EH (cell line): ENCODE measurements at regions not wholly inside any gene's neighbourhood (a gene's known extent, or its start where the extent isn't known, plus 50 kb on each side); places are given as distances from the start of the nearest gene placed in this dataset.
"Not testable (repeated sequence)": the region's sequence is repeated elsewhere in the genome, so short reads cannot be mapped to it uniquely, and the experiment has no call there.

Source experiments
- DNase-seq: peaks from one replicate; pipeline ENCODE4 v3.0.0-alpha.2; 2015; ENCODE audit warnings: low read depth

GRCh38 chr3:177457204-177457603 is 259.9 kb upstream of the TBL1XR1 start:
- DNase-seq: not testable (repeated sequence)

DNA sequence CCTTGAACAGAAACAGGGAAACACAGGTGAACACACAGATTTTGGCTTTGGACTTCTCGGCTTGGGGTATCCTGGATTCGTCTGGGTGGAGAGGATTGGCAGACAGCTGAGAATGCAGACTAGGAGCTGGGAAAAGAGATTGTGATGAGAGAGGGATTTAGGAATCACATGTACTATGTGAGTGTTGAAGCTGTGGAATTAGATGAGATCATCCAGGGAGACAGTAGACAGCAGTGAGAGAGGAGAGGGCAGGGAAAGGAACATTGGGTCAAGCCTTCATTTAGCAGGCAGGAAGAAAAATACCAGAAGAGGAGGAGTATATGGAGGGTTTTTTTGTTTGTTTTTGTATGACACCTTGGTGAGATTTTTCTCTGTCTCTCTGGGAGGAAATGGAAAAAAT is 262.1 kb upstream of the TBL1XR1 start:
- peak; percentile 82 for DNase-seq

DNA sequence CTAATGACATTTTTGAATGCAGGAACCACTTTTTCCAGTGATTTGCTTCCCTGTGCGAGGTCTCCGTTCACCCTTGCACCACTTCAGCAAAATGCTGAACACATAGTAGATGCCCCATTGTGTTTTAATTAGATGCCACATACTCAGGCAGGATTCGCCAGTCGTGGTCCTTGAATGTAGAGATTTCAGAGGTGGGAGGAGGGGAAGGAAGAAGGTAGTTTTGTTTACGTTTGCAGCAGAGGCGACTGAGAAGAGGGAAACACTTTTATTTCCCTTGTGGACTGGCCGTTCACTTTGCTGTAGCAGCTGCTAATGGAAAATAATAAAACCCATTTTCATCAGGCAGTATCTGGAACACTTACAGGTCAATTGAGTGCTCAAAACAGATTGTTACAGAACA is 262.8 kb upstream of the TBL1XR1 start:
- DNase-seq: no peak

DNA sequence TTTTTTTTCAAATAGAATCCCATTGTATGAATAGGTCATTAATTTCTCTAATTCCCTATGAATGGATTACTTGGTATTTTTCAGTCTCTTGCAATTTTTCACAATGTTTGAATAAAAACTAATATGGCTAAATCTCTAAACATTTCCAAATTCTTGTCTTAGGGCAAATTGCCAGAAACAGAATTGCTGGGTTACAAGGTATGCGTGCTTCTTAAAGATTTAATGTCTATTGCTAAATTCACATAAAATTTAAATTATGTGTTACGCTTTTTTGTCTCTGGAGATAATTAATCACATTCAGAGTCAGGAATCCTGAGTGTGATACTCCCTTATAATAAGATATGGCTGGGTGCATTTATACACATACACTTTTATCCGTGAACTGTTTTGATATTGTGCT is 264.5 kb upstream of the TBL1XR1 start:
- DNase-seq: no peak

- DNase-seq: not testable (repeated sequence)
Measured at GRCh38 chr3:177463341-177463740, 266.1 kb upstream of the TBL1XR1 start.

DNA sequence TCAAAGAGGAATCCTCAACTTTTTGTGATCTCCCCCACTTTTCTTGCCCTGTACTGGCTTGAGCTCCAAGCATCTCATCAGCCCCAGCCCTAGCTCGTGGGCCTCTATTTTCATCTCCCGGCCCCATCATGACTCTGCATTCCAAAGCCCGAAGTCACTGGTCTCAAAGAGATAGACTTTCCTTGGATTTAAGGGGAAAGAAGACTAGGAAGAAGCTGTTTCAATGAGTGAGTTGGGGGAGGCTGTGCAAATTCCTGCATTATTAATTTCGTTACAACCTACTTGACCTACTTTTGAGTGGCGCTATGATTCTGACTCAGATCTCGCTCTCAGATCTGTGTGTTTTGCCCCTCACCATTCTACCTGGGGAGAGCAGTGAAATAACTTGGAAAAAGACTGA is 266.6 kb upstream of the TBL1XR1 start:
- DNase-seq: peak; percentile 86

GRCh38 chr3:177464392-177465256 is 267.3 kb upstream of the TBL1XR1 start:
- DNase-seq: no peak

DNA sequence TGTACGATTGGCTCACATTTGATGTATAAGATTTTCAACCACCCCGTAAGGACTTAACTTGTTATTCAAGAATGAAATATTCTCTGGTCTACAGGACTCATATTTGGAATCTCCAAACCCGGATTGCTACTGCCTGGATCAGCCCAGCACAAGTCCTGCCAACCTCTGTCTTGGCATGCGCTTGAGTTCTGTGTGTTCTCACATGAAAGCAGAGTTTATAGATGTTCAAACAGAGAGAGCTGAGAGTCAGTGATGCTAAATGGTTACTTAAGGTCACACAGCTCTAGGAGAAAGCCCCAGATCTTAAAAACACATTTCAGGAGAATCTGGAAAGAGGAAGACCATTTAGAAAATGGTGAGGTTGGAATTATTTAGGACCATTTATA is 268.0 kb upstream of the TBL1XR1 start:
- DNase-seq: no peak

GRCh38 chr3:177466074-177466473 is 268.8 kb upstream of the TBL1XR1 start:
- peak; percentile 59 for DNase-seq

- not testable (repeated sequence) for DNase-seq
Measured at GRCh38 chr3:177466622-177467021, 269.3 kb upstream of the TBL1XR1 start.

DNA sequence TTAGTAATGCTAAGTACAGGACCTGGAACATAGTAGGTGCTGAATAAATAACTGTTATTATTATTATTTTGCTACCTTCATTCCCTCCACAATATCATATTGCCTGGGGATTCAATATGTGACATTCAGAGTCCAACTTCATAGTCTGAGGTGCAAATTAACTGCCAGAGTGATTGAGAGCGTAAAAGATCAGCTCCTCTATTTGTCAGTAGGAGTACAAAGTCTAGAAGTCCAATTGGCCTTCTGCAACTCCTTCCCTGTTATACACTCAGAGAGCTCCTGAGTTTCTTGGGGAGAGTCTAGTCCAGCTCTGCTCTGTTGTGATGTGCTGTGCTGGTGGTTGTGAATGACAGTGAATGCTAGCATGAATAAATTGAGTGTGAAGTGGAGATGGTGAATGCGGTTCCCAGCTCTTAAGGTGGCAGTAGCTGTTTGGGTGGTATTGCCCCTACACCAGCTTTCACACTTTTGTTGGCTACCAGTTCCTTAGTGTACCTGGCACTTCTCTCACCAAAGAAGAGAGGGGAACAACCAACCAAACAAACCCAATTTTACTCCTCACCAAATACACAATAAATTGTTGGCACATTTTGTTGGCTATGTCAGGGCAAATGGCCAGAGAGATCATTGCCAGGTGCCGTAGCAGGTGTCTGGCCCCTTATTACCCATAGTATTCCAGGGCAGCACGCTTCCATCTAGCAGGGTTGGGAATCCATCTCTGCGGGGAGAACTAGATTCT is 270.1 kb upstream of the TBL1XR1 start:
- no peak for DNase-seq

DNA sequence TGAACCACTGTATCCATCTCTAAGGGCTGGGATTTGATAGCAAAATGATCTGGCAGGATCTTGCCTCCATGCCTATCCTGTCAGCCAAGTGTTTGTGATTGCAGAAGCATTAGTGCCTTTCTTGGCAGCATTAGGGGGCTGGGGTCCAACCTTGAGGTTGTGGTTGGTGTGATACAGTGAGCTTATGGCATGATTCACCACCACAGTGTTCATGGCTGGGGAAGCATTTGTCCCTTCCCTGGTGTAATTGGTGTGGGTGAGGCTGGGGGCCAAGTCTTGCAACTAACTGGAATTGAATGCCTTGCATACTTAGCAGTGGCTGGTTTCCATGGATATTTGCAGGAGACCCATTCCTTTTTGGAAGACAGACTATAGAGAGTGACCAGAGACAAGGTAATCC is 271.0 kb upstream of the TBL1XR1 start:
- peak; percentile 98 for DNase-seq

GRCh38 chr3:177468816-177469215 is 271.5 kb upstream of the TBL1XR1 start:
- peak; percentile 58 for DNase-seq

GRCh38 chr3:177469216-177469615 is 271.9 kb upstream of the TBL1XR1 start:
- peak; percentile 16 for DNase-seq

- DNase-seq: peak; percentile 88
Measured at GRCh38 chr3:177470197-177470941, 273.1 kb upstream of the TBL1XR1 start.

- no peak for DNase-seq
Measured at GRCh38 chr3:177471733-177472480, 274.6 kb upstream of the TBL1XR1 start.

DNA sequence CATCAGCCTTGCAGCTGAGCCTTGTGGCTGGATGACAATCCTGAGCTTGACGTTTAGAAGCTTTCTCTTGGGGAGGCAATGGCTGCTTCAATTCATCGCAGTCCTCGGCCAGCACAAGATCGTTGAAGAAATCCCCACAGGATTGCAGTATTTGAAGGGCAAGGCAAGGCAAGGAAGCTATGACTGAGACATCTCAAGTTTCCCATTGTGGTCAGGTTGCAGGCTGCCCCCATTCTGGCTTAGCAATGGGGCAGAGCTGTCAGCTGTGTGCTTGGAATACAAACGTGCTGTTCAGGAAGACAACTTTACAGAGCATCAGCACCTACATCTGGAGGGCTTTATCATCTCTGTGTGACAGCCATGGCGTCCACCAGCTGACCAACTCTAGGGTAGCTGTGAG is 275.9 kb upstream of the TBL1XR1 start:
- no peak for DNase-seq

GRCh38 chr3:177473903-177474302 is 276.6 kb upstream of the TBL1XR1 start:
- DNase-seq: no peak

DNA sequence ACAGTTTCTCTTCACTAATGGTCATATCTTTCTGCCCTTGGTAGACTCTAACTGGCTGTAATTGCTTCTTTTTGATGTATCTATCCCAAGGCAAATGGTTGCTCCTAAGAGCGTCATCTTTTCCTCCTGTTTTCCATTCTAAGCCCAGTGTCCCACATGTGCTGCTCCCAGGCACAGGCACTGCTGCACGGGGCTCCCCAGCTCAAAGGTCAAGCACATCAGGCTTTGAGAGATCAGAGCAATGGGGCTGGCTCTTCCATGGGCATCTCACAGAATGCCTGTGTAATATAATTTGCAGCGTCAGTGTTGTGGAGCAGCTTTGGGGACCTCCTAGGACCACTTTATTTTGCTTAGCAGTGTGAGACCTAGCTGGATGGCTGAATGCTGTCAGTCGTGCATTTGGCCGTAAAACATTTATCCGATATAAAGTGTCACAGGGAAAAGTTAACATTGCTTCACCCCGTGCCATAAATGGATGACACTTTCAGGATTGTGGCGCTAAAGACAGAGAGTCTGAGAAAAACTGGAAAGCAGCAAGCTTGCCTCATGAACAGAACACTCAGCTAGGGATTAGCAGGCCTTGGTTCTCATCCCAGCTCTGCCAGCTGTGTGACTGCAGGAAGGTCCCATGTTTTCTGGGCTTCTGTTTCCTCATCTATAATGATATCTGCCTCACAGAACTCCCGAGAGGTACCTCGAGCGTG is 277.5 kb upstream of the TBL1XR1 start:
- DNase-seq: no peak

- no peak for DNase-seq
Measured at GRCh38 chr3:177475356-177475665, 278.0 kb upstream of the TBL1XR1 start.

DNA sequence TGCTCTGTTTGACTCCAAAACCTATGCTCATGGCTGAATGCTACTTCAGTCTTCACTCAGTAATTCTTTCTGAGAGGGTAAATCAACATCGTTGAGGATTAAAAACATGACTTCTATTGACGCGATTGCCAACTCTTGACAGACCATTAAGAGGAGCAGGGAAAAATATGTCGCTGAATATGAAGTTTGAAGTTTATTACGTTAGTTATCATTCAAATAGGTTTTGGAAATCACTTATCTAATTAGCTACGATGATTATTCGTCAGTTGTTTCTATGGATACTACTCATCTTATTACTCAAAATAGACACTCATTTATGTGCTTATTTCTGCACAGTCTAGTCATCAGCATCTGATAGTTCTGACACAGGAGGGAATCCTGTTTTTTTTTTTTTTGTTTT is 279.2 kb upstream of the TBL1XR1 start:
- DNase-seq: no peak
